ENCODE measurements at regions not wholly inside any gene's neighbourhood (a gene's known extent, or its start where the extent isn't known, plus 50 kb on each side); places are given as distances from the start of the nearest gene placed in this dataset.
A peak's percentile ranks its signal among the peaks of the same experiment; 100 is the strongest.

GRCh38 chr2:104388296-104388695 lies 465.6 kb upstream of the POU3F3 start:
- DNase-seq = no peak
- WGBS, 2 donors = 74 to 77% methylated on average over 2 of the region's 2 CpGs
- no peak overlapping the region for H3K27ac ChIP-seq
- H3K27me3 ChIP-seq = no peaks in the 10 kb centered on the region
- no peaks in the 10 kb centered on the region for H3K4me1 ChIP-seq
- H3K9me3 ChIP-seq = no peaks in the 10 kb centered on the region
- no peak overlapping the region for H3K4me3 ChIP-seq
- H3K36me3 ChIP-seq = no peaks in the 10 kb centered on the region
- intact Hi-C loops (cut with DNase I) = no loop called here
- no peak for TF ChIP-seq POLR2AphosphoS5 (IDR thresholded peaks at IDR 0.05)
- no peak for TF ChIP-seq EP300 (IDR thresholded peaks at IDR 0.05)
- TF ChIP-seq POLR2A (IDR thresholded peaks at IDR 0.05) = no peak
- TF ChIP-seq, protein P1, sequence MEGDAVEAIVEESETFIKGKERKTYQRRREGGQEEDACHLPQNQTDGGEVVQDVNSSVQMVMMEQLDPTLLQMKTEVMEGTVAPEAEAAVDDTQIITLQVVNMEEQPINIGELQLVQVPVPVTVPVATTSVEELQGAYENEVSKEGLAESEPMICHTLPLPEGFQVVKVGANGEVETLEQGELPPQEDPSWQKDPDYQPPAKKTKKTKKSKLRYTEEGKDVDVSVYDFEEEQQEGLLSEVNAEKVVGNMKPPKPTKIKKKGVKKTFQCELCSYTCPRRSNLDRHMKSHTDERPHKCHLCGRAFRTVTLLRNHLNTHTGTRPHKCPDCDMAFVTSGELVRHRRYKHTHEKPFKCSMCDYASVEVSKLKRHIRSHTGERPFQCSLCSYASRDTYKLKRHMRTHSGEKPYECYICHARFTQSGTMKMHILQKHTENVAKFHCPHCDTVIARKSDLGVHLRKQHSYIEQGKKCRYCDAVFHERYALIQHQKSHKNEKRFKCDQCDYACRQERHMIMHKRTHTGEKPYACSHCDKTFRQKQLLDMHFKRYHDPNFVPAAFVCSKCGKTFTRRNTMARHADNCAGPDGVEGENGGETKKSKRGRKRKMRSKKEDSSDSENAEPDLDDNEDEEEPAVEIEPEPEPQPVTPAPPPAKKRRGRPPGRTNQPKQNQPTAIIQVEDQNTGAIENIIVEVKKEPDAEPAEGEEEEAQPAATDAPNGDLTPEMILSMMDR (IDR thresholded peaks at IDR 0.05) = no peak

DNA sequence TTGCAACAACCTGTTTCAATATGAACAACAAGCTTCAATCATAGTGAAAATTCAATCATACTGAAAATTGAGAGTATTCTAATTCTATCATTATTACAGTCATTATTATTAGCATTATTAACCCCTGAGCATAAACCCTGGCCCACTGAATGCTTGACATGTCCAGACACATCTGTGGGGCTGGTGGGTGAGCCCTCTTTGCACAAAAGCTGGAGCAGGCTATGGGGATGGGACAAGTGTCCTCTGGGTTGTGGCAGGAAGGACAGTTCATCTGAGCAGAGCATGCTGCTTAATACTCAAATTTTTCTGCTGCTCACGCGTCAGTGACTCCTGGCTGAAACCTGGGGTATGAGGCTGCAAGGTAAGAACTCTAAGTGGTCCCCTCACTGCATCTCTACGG lies 451.1 kb upstream of the POU3F3 start:
- WGBS, 2 donors = 87 to 96% methylated on average over 3 of the region's 3 CpGs

GRCh38 chr2:104404526-104404925 lies 449.4 kb upstream of the POU3F3 start:
- H3K9me3 ChIP-seq = no peaks in the 10 kb centered on the region
- H3K4me3 ChIP-seq = no peak overlapping the region
- no peak overlapping the region for H3K27ac ChIP-seq
- H3K27me3 ChIP-seq = no peaks in the 10 kb centered on the region
- TF ChIP-seq POLR2AphosphoS5 (IDR thresholded peaks at IDR 0.05) (no peak), POLR2A (IDR thresholded peaks at IDR 0.05) (no peak), EP300 (IDR thresholded peaks at IDR 0.05) (no peak)
- TF ChIP-seq, protein P1 (IDR thresholded peaks at IDR 0.05) = no peak
- intact Hi-C loops (cut with DNase I) = no loop called here
- no peaks in the 10 kb centered on the region for H3K36me3 ChIP-seq
- H3K4me1 ChIP-seq = peaks cover 0 to 27% (median 11%) of the 10 kb centered on the region in 4 donors
- 49 to 68% methylated on average over 6 of the region's 6 CpGs for WGBS, 2 donors
- DNase-seq = no peak

More for the DNA sequence above, 451.1 kb upstream of the POU3F3 start:
- H3K27me3 ChIP-seq = no peaks in the 10 kb centered on the region
- no peak for DNase-seq
- no peaks in the 10 kb centered on the region for H3K9me3 ChIP-seq
- no peak for TF ChIP-seq POLR2AphosphoS5 (IDR thresholded peaks at IDR 0.05)
- TF ChIP-seq, protein P1 (IDR thresholded peaks at IDR 0.05) = no peak
- TF ChIP-seq EP300 (IDR thresholded peaks at IDR 0.05) = no peak
- no peak for TF ChIP-seq POLR2A (IDR thresholded peaks at IDR 0.05)
- H3K27ac ChIP-seq = no peak overlapping the region
- H3K4me3 ChIP-seq = no peak overlapping the region
- H3K36me3 ChIP-seq = no peaks in the 10 kb centered on the region
- intact Hi-C loops (cut with DNase I) = no loop called here
- peaks cover 0 to 27% (median 11%) of the 10 kb centered on the region in 4 donors for H3K4me1 ChIP-seq

GRCh38 chr2:104405623-104406022 lies 448.3 kb upstream of the POU3F3 start:
- Histone ChIP-seq H3K36me3 (no peaks in the 10 kb centered on the region), H3K27ac (no peak overlapping the region), H3K4me3 (no peak overlapping the region), H3K9me3 (no peaks in the 10 kb centered on the region), H3K27me3 (no peaks in the 10 kb centered on the region), H3K4me1 (peaks cover 0 to 27% (median 11%) of the 10 kb centered on the region in 4 donors)
- intact Hi-C loops (cut with DNase I) = no loop called here
- TF ChIP-seq EP300 (IDR thresholded peaks at IDR 0.05) = no peak
- TF ChIP-seq, protein P1 (IDR thresholded peaks at IDR 0.05) = no peak
- TF ChIP-seq POLR2A (IDR thresholded peaks at IDR 0.05) = no peak
- TF ChIP-seq POLR2AphosphoS5 (IDR thresholded peaks at IDR 0.05) = no peak
- WGBS, 2 donors = 87 to 90% methylated on average over 8 of the region's 8 CpGs
- no peak for DNase-seq

GRCh38 chr2:104406261-104406726 lies 447.6 kb upstream of the POU3F3 start:
- intact Hi-C loops (cut with DNase I) = no loop called here
- TF ChIP-seq POLR2A (IDR thresholded peaks at IDR 0.05) = no peak
- peak in 1 of 4 donors; percentile 50 for TF ChIP-seq POLR2AphosphoS5 (IDR thresholded peaks at IDR 0.05)
- TF ChIP-seq, protein P1 (IDR thresholded peaks at IDR 0.05) = no peak
- Histone ChIP-seq H3K9me3 (no peaks in the 10 kb centered on the region), H3K27ac (no peak overlapping the region), H3K27me3 (no peaks in the 10 kb centered on the region), H3K36me3 (no peaks in the 10 kb centered on the region), H3K4me1 (peaks cover 0 to 27% (median 11%) of the 10 kb centered on the region in 4 donors), H3K4me3 (no peak overlapping the region)
- WGBS, 2 donors = 69 to 70% methylated on average over 10 of the region's 10 CpGs
- peak; percentile 67 for DNase-seq
